K562 (cell line): ENCODE measurements at regions not wholly inside any gene's neighbourhood (a gene's known extent, or its start where the extent isn't known, plus 50 kb on each side); places are given as distances from the start of the nearest gene placed in this dataset.

ENCODE experiments used
- ATAC-seq: fragments of 200-7000 bp; cut with Tn5 transposase; 3 replicates; pipeline ENCODE4 v1.9.1; 2020; ENCODE audit warnings: moderate library complexity
- BruUV-seq: library from RNA; stranded (reverse); fragments of 400-500 nt; replicated peaks from 2 replicates; lab custom pipeline; 2021; lab: Mats Ljungman, UMichigan
- CTCF ChIA-PET: fragments of 300-600 bp; formaldehyde crosslinking; extraction: SDS; loops from one replicate; lab custom pipeline; 2021; ENCODE audit warnings: low intra/inter-chr PET ratio; lab: Yijun Ruan, JAX
- POLR2A ChIA-PET: fragments of 300-600, 350-650 bp; sonication (Branson Sonifier 250); formaldehyde crosslinking; extraction: SDS; loops from one replicate; lab custom pipeline; 2021; ENCODE audit warnings: antibody characterized with exemption, inconsistent platforms; lab: Yijun Ruan, JAX
- DNase-seq, 4 experiments: peaks; one replicate each; pipeline versions ENCODE4 v3.0.0 to v3.0.0-alpha.2; 2011 to 2018; ENCODE audit warnings: low spot score in 3 of 4, mixed read lengths in 3 of 4; ENCODE audit errors: extremely low read depth in 1 of 4
- FAIRE-seq: peaks from 2 replicates; lab custom pipeline; 2011; peaks lifted over from hg19 to GRCh38; lab: Jason Lieb, UNC
- H2AFZ ChIP-seq: 2 replicates; pipeline ENCODE4 v1.6.0; 2011; ENCODE audit warnings: low read depth, low read length, control low read depth, inconsistent platforms
- H3K27ac ChIP-seq: fragments of 200-600 bp; 3 replicates; pipeline ENCODE4 v1.8.0; 2011; ENCODE audit warnings: low read depth, mild to moderate bottlenecking, control low read depth, inconsistent platforms, low read length, moderate library complexity, mixed read lengths; ENCODE audit errors: extremely low read depth
- H3K27me3 ChIP-seq, 2 experiments: fragments of 300-600 bp in 1 of 2; 2 replicates in 1 of 2; 3 replicates in 1 of 2; pipeline versions ENCODE4 v1.6.0 to v1.8.0; 2011; ENCODE audit warnings: inconsistent platforms in 2 of 2, low read length in 2 of 2, mild to moderate bottlenecking in 1 of 2, mixed read lengths in 1 of 2, moderate library complexity in 1 of 2; ENCODE audit not compliant: control insufficient read depth in 2 of 2, insufficient read depth in 2 of 2
- H3K36me3 ChIP-seq: fragments of 300-600 bp; 3 replicates; pipeline ENCODE4 v1.8.0; 2011; ENCODE audit warnings: mild to moderate bottlenecking, low read length, inconsistent platforms; ENCODE audit not compliant: control insufficient read depth, insufficient read depth
- H3K4me1 ChIP-seq, 2 experiments: fragments of 200-600 bp in 1 of 2; replicated peaks in 1 of 2; 2 replicates in 1 of 2; 3 replicates in 1 of 2; pipeline versions ENCODE4 v1.5.1 to v1.8.0; 2011; ENCODE audit warnings: inconsistent platforms in 2 of 2, low read length in 2 of 2, mild to moderate bottlenecking in 1 of 2, mixed read lengths in 1 of 2, moderate library complexity in 1 of 2; ENCODE audit not compliant: control insufficient read depth in 2 of 2, insufficient read depth in 2 of 2
- H3K4me2 ChIP-seq: 2 replicates; pipeline ENCODE4 v1.6.1; 2011; ENCODE audit warnings: low read length, control low read depth, inconsistent platforms, mixed read lengths; ENCODE audit not compliant: insufficient read depth
- H3K4me3 ChIP-seq: fragments of 200-600 bp; sonication (generic), shearing (Covaris generic); 2 replicates; pipeline ENCODE4 v1.5.1; 2016; ENCODE audit warnings: control low read depth, inconsistent platforms
- H3K79me2 ChIP-seq: fragments of 200-600 bp; 3 replicates; pipeline ENCODE4 v1.8.0; 2011; ENCODE audit warnings: low read length, inconsistent platforms; ENCODE audit not compliant: control insufficient read depth, insufficient read depth
- H3K9ac ChIP-seq, 2 experiments: 2 replicates each; pipeline versions ENCODE4 v1.6.0 to v1.6.1; 2011; ENCODE audit warnings: low read depth in 2 of 2, low read length in 2 of 2, control low read depth in 1 of 2, inconsistent platforms in 1 of 2, mild to moderate bottlenecking in 1 of 2, mixed read lengths in 1 of 2; ENCODE audit not compliant: insufficient read depth in 1 of 2
- H3K9me1 ChIP-seq: one replicate; pipeline ENCODE4 v1.6.0; 2011; ENCODE audit warnings: inconsistent platforms, mild to moderate bottlenecking, low read length, moderate library complexity; ENCODE audit not compliant: control insufficient read depth, insufficient read depth
- H3K9me3 ChIP-seq: replicated peaks from 2 replicates; pipeline ENCODE4 v1.5.1; 2011; ENCODE audit warnings: low read depth, low read length, inconsistent platforms; ENCODE audit not compliant: control insufficient read depth, insufficient read depth
- H4K20me1 ChIP-seq: replicated peaks from 2 replicates; pipeline ENCODE4 v1.6.1; 2011; ENCODE audit warnings: low read length, inconsistent platforms, mixed read lengths; ENCODE audit not compliant: control insufficient read depth, insufficient read depth
- ARID3B ChIP-seq: fragments of 250-450 bp; sonication (Bioruptor Pico); IDR thresholded peaks from 2 replicates; pipeline ENCODE4 v1.4.0; 2020; ENCODE audit warnings: borderline replicate concordance
- CBFA2T3 ChIP-seq: fragments of 450-650 bp; IDR thresholded peaks from 2 replicates; pipeline ENCODE4 v1.6.1; 2017
- CBX5 ChIP-seq: IDR thresholded peaks from 2 replicates; pipeline ENCODE4 v1.6.1; 2014; ENCODE audit warnings: low read depth, borderline replicate concordance
- ELF2 ChIP-seq: fragments of 250-450 bp; sonication (Bioruptor Pico); IDR thresholded peaks from 2 replicates; pipeline ENCODE4 v1.5.0; 2021; ENCODE audit warnings: mild to moderate bottlenecking
- ELK3 ChIP-seq: fragments of 450-650 bp; formaldehyde crosslinking; IDR thresholded peaks from 2 replicates; pipeline ENCODE4 v1.4.0; 2020; ENCODE audit warnings: mild to moderate bottlenecking
- EP300 ChIP-seq: IDR thresholded peaks from 2 replicates; pipeline ENCODE4 v1.6.1; 2012; ENCODE audit warnings: low read length, improper control_type of control experiment
- ERF ChIP-seq: fragments of 450-650 bp; formaldehyde crosslinking; IDR thresholded peaks from 2 replicates; pipeline ENCODE4 v1.4.0; 2020; ENCODE audit warnings: mild to moderate bottlenecking, mixed read lengths
- HDAC2 ChIP-seq: fragments of 450-650 bp; IDR thresholded peaks from 2 replicates; pipeline ENCODE4 v1.6.1; 2016; ENCODE audit warnings: mild to moderate bottlenecking
- MIER1 ChIP-seq: fragments of 450-650 bp; IDR thresholded peaks from 2 replicates; pipeline ENCODE4 v1.6.1; 2016; ENCODE audit warnings: antibody characterized with exemption, mild to moderate bottlenecking, low read depth
- NR1H2 ChIP-seq: sonication (generic); formaldehyde crosslinking; IDR thresholded peaks from 2 replicates; pipeline ENCODE4 v1.4.0; 2020; ENCODE audit warnings: mild to moderate bottlenecking, missing genetic modification reagents
- POLR3A ChIP-seq: IDR thresholded peaks from 2 replicates; pipeline ENCODE4 v1.6.1; 2011; ENCODE audit warnings: borderline replicate concordance, mild to moderate bottlenecking, moderate library complexity; ENCODE audit not compliant: insufficient read length, insufficient read depth; ENCODE audit errors: extremely low read depth
- PPARD ChIP-seq: fragments of 250-450 bp; sonication (Bioruptor Pico); IDR thresholded peaks from 2 replicates; pipeline ENCODE4 v1.8.0; 2022; ENCODE audit warnings: inconsistent platforms, mild to moderate bottlenecking, moderate library complexity
- RHOXF2B ChIP-seq: fragments of 250-450 bp; sonication (Bioruptor Pico); conservative IDR thresholded peaks from 2 replicates; pipeline ENCODE4 v1.5.1; 2021
- YBX1 ChIP-seq: fragments of 450-650 bp; IDR thresholded peaks from 2 replicates; pipeline ENCODE4 v1.7.1; 2016; ENCODE audit warnings: mild to moderate bottlenecking
- ZFP91 ChIP-seq: sonication (generic); formaldehyde crosslinking; IDR thresholded peaks from 2 replicates; pipeline ENCODE4 v1.8.0; 2022; ENCODE audit warnings: mild to moderate bottlenecking, missing genetic modification reagents
- ZKSCAN1 ChIP-seq: fragments of 150-350 bp; IDR thresholded peaks from 2 replicates; pipeline ENCODE4 v1.6.1; 2016; ENCODE audit warnings: low read depth, low read length
- ZNF146 ChIP-seq: IDR thresholded peaks from one replicate; pipeline ENCODE4 v1.6.1; 2018; ENCODE audit warnings: missing compliant biosample characterization; ENCODE audit not compliant: unreplicated experiment
- ZNF551 ChIP-seq: fragments of 250-450 bp; sonication (Bioruptor Pico); IDR thresholded peaks from 2 replicates; pipeline ENCODE4 v1.5.0; 2021; ENCODE audit warnings: mild to moderate bottlenecking, moderate library complexity
- WGBS: fragments of 100-300 bp; shearing (Covaris generic); methylation state at CpG from one replicate; pipeline ENCODE4 v1.1.6; 2016; ENCODE audit warnings: low coverage, mixed read lengths; ENCODE audit not compliant: insufficient coverage; ENCODE audit errors: missing lambda C conversion rate; 5-methylcytosine and 5-hydroxymethylcytosine counted together
- in situ Hi-C: fragments of 300-500 bp; cut with MboI; formaldehyde crosslinking; loops from 4 replicates; pipeline ENCODE4 v1.15.0; 2018; ENCODE audit warnings: inconsistent platforms, mixed read lengths
- intact Hi-C: fragments of 100-400 bp; cut with micrococcal nuclease; formaldehyde crosslinking; loops from 2 replicates; pipeline ENCODE4 v1.14.2; 2022

- TF ChIP-seq ZFP91 (no peak), POLR3A (no peak), ZKSCAN1 (no peak)
Measured at GRCh38 chr6:170208651-170209353, 82.1 kb downstream of the DLL1 start (continued).

- H3K79me2 ChIP-seq, result no peaks in the 10 kb centered on the region
- FAIRE-seq (no peak), DNase-seq (no peak), ATAC-seq (no peak)
- no peak overlapping the region for H3K4me3 ChIP-seq
- BruUV-seq, result no TSS peak
- no peak overlapping the region for H3K9ac ChIP-seq
- POLR2A ChIA-PET, result interaction anchor here (0.5 to 1.3 kb wide), 4 partner anchors 9 to 344 kb away, joined by 3 to 4 read pairs (median 4); no protein-coding TSS in a partner anchor
- intact Hi-C loops (no loop called here), in situ Hi-C loops (no loop called here)
- H3K27ac ChIP-seq, result no peak overlapping the region
- H3K9me3 ChIP-seq, result no peaks in the 10 kb centered on the region
- H2AFZ ChIP-seq, result no peak overlapping the region
- CTCF ChIA-PET, result no interaction called here
- no peak overlapping the region for H3K4me2 ChIP-seq
- no peaks in the 10 kb centered on the region for H4K20me1 ChIP-seq
- no peaks in the 10 kb centered on the region for H3K9me1 ChIP-seq
- peaks cover 32 to 58% of the 10 kb centered on the region in 2 experiments; a peak in 4 of 5 replicates for H3K27me3 ChIP-seq
- no peak for TF ChIP-seq RHOXF2B (CRISPR knock-in tag)
- no peak for TF ChIP-seq ERF
- no peak for TF ChIP-seq HDAC2
- TF ChIP-seq ELK3, result no peak
- TF ChIP-seq EP300, result no peak
- TF ChIP-seq YBX1, result no peak
- TF ChIP-seq NR1H2, result no peak
- no peak for TF ChIP-seq CBFA2T3
- TF ChIP-seq MIER1, result no peak
- no peak for TF ChIP-seq ZNF551 (CRISPR knock-in tag)
- no peak for TF ChIP-seq PPARD (CRISPR knock-in tag)
- no peak for TF ChIP-seq ZNF146
- no peak for TF ChIP-seq CBX5
- no peak for TF ChIP-seq ELF2 (CRISPR knock-in tag)
- TF ChIP-seq ARID3B (CRISPR knock-in tag), result no peak
- WGBS, result under 1% methylated on average over 15 of the region's 15 CpGs
- no peaks in the 10 kb centered on the region for H3K4me1 ChIP-seq
- H3K36me3 ChIP-seq, result no peaks in the 10 kb centered on the region
Measured at GRCh38 chr6:170208182-170208601, 82.7 kb downstream of the DLL1 start.
